ENCODE measurements at regions not wholly inside any gene's neighbourhood (a gene's known extent, or its start where the extent isn't known, plus 50 kb on each side); places are given as distances from the start of the nearest gene placed in this dataset.

DNA sequence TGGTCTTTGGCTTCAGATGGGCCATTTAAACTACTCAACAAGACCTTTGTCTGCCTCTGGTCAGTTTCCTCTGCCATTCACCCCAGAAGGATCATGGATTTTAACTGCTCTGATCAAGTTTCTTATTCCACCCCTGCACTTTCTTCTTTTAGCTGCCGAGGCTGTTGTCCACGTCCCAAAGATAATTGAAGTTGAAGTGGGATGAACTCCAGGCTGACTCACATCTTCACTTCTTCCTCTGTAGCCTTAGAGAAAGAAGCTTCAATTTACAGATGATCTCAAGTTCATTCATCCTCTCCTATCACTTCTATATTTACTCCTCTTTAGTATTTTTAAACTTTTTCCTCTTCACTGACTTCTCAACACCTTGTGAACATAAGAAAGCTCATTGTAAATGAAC, 651.6 kb downstream of the UTRN start:
- TF ChIP-seq YY1 (IDR thresholded peaks at IDR 0.05; ENCODE audit: low read depth) (no peak), TEAD4 (IDR thresholded peaks at IDR 0.05) (no peak), EGR1 (IDR thresholded peaks at IDR 0.05) (no peak), CREB1 (IDR thresholded peaks at IDR 0.05; ENCODE audit: low read depth) (no peak), ZBTB7A (IDR thresholded peaks at IDR 0.05; ENCODE audit: low read depth) (no peak), TAF1 (IDR thresholded peaks at IDR 0.05; ENCODE audit: low read depth) (no peak), CEBPB (IDR thresholded peaks at IDR 0.05) (no peak), EP300 (IDR thresholded peaks at IDR 0.05; ENCODE audit: borderline replicate concordance) (no peak), REST (IDR thresholded peaks at IDR 0.05; ENCODE audit: low read depth) (no peak), RAD21 (IDR thresholded peaks at IDR 0.05; ENCODE audit: low read depth) (no peak), TCF12 (IDR thresholded peaks at IDR 0.05; ENCODE audit: low read depth) (no peak), FOXM1 (IDR thresholded peaks at IDR 0.05; ENCODE audit: borderline replicate concordance, low read depth) (no peak)
- TF ChIP-seq, protein P1, sequence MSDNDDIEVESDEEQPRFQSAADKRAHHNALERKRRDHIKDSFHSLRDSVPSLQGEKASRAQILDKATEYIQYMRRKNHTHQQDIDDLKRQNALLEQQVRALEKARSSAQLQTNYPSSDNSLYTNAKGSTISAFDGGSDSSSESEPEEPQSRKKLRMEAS (IDR thresholded peaks at IDR 0.05) = no peak
- TF ChIP-seq, protein P2, sequence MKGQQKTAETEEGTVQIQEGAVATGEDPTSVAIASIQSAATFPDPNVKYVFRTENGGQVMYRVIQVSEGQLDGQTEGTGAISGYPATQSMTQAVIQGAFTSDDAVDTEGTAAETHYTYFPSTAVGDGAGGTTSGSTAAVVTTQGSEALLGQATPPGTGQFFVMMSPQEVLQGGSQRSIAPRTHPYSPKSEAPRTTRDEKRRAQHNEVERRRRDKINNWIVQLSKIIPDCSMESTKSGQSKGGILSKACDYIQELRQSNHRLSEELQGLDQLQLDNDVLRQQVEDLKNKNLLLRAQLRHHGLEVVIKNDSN (IDR thresholded peaks at IDR 0.05) = no peak

- TF ChIP-seq, protein P2 (IDR thresholded peaks at IDR 0.05) = no peak
- TF ChIP-seq FOXM1 (IDR thresholded peaks at IDR 0.05; ENCODE audit: borderline replicate concordance, low read depth) = no peak
- no peak for TF ChIP-seq EGR1 (IDR thresholded peaks at IDR 0.05)
- no peak for TF ChIP-seq TEAD4 (IDR thresholded peaks at IDR 0.05)
- TF ChIP-seq ZBTB7A (IDR thresholded peaks at IDR 0.05; ENCODE audit: low read depth) = no peak
- TF ChIP-seq TCF12 (IDR thresholded peaks at IDR 0.05; ENCODE audit: low read depth) = no peak
- TF ChIP-seq EP300 (IDR thresholded peaks at IDR 0.05; ENCODE audit: borderline replicate concordance) = no peak
- TF ChIP-seq TAF1 (IDR thresholded peaks at IDR 0.05; ENCODE audit: low read depth) = no peak
- TF ChIP-seq REST (IDR thresholded peaks at IDR 0.05; ENCODE audit: low read depth) = no peak
- no peak for TF ChIP-seq RAD21 (IDR thresholded peaks at IDR 0.05; ENCODE audit: low read depth)
- no peak for TF ChIP-seq NFIC (IDR thresholded peaks at IDR 0.05)
- TF ChIP-seq, protein P1 (IDR thresholded peaks at IDR 0.05) = no peak
- no peak for TF ChIP-seq CREB1 (IDR thresholded peaks at IDR 0.05; ENCODE audit: low read depth)
- TF ChIP-seq YY1 (IDR thresholded peaks at IDR 0.05; ENCODE audit: low read depth) = no peak
- TF ChIP-seq CEBPB (IDR thresholded peaks at IDR 0.05) = no peak
These were observed 654.8 kb downstream of the UTRN start for GRCh38 chr6:144939921-144940320.

DNA sequence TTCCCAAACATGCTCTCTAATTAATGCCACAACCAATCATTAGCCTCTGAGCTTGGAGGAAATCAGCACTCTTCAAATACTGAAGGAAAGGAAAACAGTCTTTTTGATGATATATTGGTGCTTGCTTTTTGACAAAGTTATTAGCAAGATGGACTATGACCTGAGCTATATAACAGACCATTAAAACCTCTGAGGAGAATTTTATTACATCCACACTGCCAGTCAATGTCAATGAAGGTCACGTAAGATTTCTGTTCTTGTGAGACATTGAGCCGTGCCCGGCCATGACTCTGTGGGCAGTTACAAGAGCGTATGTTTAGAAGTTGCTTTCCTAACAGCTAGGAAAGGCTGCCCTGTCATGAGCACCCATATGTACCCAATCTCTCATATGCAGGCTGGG, 659.0 kb downstream of the UTRN start:
- TF ChIP-seq RAD21 (IDR thresholded peaks at IDR 0.05; ENCODE audit: low read depth) (no peak), EP300 (IDR thresholded peaks at IDR 0.05; ENCODE audit: borderline replicate concordance) (no peak), CREB1 (IDR thresholded peaks at IDR 0.05; ENCODE audit: low read depth) (no peak), FOXM1 (IDR thresholded peaks at IDR 0.05; ENCODE audit: borderline replicate concordance, low read depth) (no peak), TCF12 (IDR thresholded peaks at IDR 0.05; ENCODE audit: low read depth) (no peak), YY1 (IDR thresholded peaks at IDR 0.05; ENCODE audit: low read depth) (no peak), EGR1 (IDR thresholded peaks at IDR 0.05) (no peak), TAF1 (IDR thresholded peaks at IDR 0.05; ENCODE audit: low read depth) (no peak), CEBPB (IDR thresholded peaks at IDR 0.05) (no peak), ZBTB7A (IDR thresholded peaks at IDR 0.05; ENCODE audit: low read depth) (no peak), TEAD4 (IDR thresholded peaks at IDR 0.05) (no peak), REST (IDR thresholded peaks at IDR 0.05; ENCODE audit: low read depth) (no peak)
- TF ChIP-seq, protein P1 (IDR thresholded peaks at IDR 0.05) = no peak

GRCh38 chr6:144947398-144947976, 662.4 kb downstream of the UTRN start:
- TF ChIP-seq YY1 (IDR thresholded peaks at IDR 0.05; ENCODE audit: low read depth) (no peak), TCF12 (IDR thresholded peaks at IDR 0.05; ENCODE audit: low read depth) (no peak), RAD21 (IDR thresholded peaks at IDR 0.05; ENCODE audit: low read depth) (no peak), CEBPB (IDR thresholded peaks at IDR 0.05) (no peak), EGR1 (IDR thresholded peaks at IDR 0.05) (no peak), EP300 (IDR thresholded peaks at IDR 0.05; ENCODE audit: borderline replicate concordance) (no peak), TEAD4 (IDR thresholded peaks at IDR 0.05) (no peak)
